Activated CD4-positive, alpha-beta T cell treated with anti-CD3 and anti-CD28 coated beads, Interleukin-2, Interleukin-6, amounts not matched to agents 100 ng/mL and 50 ng/mL, durations not matched to agents 16 hours and 8 hours (primary cell): ENCODE measurements at regions not wholly inside any gene's neighbourhood (a gene's known extent, or its start where the extent isn't known, plus 50 kb on each side); places are given as distances from the start of the nearest gene placed in this dataset.

Source experiments
- DNase-seq: peaks from one replicate; pipeline ENCODE4 v3.0.0-alpha.2; 2020

- DNase-seq: no peak
Measured at GRCh38 chr13:65868099-65868498, 1362.0 kb downstream of the PCDH9 start.

DNA sequence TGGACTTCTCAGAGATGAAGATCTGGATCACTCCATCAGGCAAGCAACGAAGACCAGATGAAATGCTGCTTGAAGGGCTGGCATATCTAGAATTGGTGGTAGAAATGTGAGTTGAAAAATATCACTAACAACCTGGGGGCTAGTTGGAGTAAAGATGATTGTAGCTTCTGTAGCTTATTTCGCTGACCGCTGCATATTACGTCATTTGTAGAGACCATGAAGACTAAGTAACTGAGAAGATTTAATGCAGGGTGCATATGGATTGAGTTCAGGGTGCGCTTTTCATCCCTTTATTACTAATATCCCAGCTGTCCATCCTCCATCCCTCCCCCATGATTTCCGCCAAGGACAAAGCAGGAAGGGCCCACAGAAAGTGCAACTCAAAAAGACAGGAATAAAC lies 1364.0 kb downstream of the PCDH9 start:
- DNase-seq: no peak

GRCh38 chr13:65865206-65865605 lies 1364.9 kb downstream of the PCDH9 start:
- DNase-seq: no peak

- DNase-seq: no peak
Measured at GRCh38 chr13:65864039-65864438, 1366.1 kb downstream of the PCDH9 start.

- DNase-seq: no peak
Measured at GRCh38 chr13:65860306-65860705, 1369.8 kb downstream of the PCDH9 start.

- no peak for DNase-seq
Measured at GRCh38 chr13:65857942-65858565, 1372.1 kb downstream of the PCDH9 start.

GRCh38 chr13:65856431-65856830 lies 1373.7 kb downstream of the PCDH9 start:
- DNase-seq: no peak

DNA sequence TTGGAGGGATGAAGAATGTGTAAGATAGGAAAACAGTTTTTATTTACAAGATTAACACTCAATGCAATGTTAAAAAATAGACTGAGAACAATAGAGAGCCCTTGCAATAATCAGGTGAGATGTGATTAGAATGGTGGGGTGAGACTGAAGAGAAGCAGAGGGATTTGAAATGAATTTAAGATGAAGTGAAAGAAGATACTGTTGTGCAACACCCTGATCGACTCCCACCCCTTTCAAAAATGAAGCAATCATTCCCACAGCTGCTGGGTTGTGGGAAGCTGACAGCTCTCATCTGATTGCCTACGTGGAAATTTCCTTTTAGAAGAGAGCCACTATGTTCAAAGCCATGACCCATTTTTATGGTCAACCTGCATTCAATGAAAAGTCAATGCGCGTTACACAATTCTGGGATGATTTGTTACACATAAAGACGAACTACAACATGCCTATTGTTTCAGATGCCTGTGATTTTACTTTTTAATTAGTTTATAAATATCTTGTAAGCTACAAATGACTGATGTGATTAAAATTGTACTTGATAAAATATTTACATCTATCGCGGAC lies 1374.8 kb downstream of the PCDH9 start:
- DNase-seq: no peak

GRCh38 chr13:65854431-65854830 lies 1375.7 kb downstream of the PCDH9 start:
- DNase-seq: no peak

- no peak for DNase-seq
Measured at GRCh38 chr13:65844266-65844841, 1385.8 kb downstream of the PCDH9 start.

DNA sequence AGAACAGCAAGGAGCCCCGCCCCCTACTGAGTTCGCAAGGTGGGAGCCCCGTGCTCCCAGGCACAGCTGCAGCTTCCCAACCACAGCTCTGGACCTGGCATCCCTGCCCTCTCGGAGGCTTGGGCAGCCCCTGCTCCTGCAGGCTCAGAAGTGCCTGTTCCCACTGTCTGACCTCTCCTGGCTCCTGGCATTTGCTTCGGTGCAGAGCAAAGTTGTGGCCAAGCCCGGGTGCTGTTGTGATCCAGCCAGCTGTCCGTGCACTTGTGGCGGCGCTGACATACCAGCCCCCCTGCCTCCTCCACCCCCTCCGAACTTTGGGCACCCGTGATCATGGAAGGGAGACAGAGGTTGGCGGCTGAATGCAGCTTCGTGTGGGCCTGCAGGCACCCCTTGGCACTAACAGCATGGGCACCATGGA lies 1386.8 kb downstream of the PCDH9 start:
- no peak for DNase-seq

DNA sequence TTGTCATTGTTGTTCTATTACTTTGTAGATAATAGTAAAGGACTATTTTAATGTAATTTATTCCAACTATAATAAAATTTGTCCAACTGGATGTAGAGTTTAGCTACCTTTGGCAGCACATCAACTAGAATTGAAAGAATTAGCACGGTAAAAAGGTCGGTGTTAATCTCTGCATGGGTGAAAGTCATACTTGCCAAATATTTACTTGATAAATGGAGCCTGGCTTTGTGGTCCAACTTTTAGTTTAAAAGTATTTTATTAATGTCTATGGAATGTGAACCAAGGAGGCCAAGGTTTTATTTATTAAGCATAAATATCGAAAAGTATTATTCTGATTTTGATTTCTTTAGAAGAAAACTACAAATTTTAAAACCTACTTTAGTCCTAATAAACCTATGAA lies 1389.0 kb downstream of the PCDH9 start:
- no peak for DNase-seq

DNA sequence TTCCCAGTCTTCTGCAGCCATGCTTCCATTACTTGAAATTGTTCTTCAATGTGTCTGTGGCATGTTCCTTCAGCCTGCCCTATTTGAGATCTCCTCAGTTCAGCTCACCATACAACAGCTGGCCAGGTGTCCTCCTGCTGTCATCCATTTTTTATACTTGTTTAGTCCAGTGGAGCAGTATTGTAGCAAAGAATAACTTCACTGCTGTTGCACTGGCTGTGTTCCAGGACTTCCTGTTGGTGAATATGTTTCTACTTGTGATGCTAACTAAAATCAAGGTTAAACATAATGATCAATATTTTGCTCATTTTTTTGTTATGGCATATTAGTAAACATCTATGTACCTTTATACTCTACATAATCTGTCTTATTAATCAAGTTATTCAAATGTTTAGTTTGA lies 1394.1 kb downstream of the PCDH9 start:
- no peak for DNase-seq

GRCh38 chr13:65834897-65835296 lies 1395.2 kb downstream of the PCDH9 start:
- no peak for DNase-seq

GRCh38 chr13:65830411-65831205 lies 1399.5 kb downstream of the PCDH9 start:
- DNase-seq: no peak

- no peak for DNase-seq
Measured at GRCh38 chr13:65829241-65830008, 1400.7 kb downstream of the PCDH9 start.

- DNase-seq: no peak
Measured at GRCh38 chr13:65826657-65827056, 1403.5 kb downstream of the PCDH9 start.

- no peak for DNase-seq
Measured at GRCh38 chr13:65825039-65825438, 1405.1 kb downstream of the PCDH9 start.

- DNase-seq: no peak
Measured at GRCh38 chr13:65808061-65808460, 1422.1 kb downstream of the PCDH9 start.

DNA sequence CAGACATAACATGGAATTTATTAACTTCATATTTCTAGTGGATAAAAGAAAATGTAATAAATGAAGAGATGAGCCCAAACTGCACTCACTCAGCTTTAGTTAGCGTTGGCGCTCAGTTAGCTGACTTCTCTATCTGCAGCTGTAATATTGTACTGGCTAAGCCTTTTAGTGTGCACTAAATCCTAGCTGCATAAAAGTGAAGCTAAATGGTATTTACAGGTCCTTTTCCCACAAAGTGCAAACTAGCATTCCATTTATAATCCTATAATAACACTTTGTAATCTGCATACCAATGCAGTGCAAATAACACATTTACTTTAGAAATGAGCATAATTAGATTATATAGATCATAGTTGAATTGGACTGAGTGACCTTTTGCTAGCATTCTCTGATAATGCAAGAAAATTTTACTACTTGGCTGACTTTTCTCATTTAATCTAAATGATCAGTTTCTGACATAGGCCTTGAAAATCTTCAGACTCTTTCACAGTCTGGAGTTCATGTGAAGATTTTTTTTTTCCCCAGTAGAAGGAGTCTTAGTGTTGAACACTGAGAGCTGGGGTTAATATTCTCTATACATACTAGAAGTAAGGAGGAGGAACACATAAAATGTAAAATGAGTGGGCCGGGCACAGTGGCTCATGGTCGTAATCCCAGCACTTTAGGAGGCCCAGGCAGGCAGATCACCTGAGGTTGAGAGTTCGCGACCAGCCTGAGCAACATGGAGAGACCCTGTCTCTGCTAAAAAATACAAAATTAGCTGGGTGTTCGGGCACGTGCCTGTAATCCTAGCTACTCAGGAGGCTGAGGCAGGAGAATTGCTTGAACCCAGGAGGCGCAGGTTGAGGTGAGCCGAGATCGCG lies 1426.4 kb downstream of the PCDH9 start:
- no peak for DNase-seq

DNA sequence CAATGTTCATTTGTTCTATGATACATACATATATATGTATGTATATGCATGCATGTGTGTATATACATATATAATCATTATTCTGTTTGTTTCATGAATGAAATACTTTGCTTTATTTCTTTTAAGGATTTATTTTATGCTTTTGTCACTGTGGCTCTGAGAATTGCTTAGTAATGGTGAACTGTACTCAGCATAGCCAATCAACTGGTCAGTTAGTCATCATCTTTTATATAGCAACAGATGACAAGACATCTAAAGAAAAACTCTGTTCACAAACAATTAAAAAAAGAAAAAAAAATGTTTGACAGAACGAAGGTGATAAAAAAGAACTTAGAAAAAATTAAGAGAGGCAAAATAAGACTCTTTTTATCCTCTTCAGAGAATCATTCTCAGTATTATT lies 1440.3 kb downstream of the PCDH9 start:
- DNase-seq: no peak

GRCh38 chr13:65787082-65787481 lies 1443.1 kb downstream of the PCDH9 start:
- no peak for DNase-seq
